Activated effector memory CD4-positive, alpha-beta T cell treated with anti-CD3 and anti-CD28 coated beads, Interleukin-2, amount 50 U/mL, for 16 hours (primary cell): ENCODE measurements at regions not wholly inside any gene's neighbourhood (a gene's known extent, or its start where the extent isn't known, plus 50 kb on each side); places are given as distances from the start of the nearest gene placed in this dataset.
"Not testable (repeated sequence)": the region's sequence is repeated elsewhere in the genome, so short reads cannot be mapped to it uniquely, and the experiment has no call there.

Source experiments
- DNase-seq: peaks from one replicate; pipeline ENCODE4 v3.0.0-alpha.2; 2020

DNA sequence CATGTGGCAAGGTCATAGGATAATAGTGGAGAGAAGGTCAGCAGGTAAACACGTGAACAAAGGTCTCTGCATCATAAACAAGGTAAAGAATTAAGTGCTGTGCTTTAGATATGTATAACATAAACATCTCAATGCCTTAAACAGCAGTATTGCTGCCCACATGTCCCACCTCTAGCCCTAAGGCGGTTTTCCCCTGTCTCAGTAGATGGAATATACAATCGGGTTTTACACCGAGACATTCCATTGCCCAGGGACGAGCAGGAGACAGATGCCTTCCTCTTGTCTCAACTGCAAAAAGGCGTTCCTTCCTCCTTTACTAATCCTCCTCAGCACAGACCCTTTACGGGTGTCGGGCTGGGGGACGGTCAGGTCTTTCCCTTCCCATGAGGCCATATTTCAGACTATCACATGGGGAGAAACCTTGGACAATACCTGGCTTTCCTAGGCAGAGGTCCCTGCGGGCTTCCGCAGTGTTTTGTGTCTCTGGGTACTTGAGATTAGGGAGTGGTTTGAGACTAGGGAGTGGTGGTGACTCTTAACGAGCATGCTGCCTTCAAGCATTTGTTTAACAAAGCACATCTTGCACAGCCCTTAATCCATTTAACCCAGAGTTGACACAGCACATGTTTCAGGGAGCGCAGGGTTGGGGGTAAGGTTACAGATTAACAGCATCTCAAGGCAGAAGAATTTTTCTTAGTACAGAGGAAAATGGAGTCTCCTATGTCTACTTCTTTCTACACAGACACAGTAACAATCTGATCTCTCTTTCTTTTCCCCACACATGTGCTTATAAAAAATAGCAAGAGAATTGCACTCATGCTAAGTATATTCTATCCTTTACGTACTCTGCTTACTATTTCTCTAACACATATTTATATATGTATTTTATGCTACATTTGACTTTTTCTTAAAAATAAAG is 347.7 kb upstream of the TMEFF2 start:
- not testable (repeated sequence) for DNase-seq

DNA sequence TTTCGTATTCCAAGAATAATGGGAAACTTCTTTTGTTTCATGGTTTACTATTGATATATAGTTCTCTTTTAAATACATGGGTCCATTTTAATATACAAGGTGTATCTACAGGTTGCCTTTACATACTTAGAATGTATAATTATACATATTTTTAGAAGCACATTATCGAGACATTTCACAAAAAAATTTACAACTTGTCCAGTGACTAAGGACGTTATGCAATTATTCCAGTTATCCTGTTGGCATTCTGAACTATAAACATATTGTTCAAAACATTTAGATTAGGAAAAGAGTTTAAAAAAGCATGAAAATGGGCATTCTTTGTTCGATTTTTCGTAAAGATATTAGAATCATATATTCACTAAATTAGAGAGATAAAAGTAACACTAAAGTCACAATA is 344.6 kb upstream of the TMEFF2 start:
- no peak for DNase-seq

DNA sequence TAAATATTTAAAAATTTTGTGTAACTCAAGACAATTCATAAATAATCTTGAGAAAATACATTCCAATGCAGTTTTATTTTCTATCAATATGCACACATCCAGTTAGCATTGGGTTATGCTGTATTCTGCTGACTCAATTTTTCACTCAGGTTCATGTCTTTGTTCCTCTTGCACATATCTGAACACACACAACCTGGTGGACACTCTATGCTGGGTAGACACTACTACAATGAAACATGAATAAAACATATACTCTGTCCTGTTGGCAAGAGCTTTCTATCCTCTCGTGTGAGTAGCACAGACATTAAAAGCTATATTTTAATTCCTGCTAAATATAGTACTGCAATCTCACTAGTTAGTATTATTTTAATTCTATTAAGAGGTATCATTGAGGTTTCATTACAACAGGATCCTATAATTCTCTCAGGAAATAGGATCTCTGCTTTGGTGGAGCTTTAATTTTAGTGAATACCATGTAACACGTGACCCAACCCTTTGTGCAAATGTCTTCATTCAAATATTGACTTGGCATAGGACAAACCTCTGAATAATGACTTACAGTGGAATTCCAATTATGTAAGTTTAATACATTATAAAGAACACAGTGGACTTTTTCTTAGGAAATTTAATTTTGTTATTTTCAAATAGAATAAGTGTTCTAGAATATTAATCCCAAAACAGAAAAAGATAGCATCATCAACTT is 342.3 kb upstream of the TMEFF2 start:
- DNase-seq, result no peak

DNA sequence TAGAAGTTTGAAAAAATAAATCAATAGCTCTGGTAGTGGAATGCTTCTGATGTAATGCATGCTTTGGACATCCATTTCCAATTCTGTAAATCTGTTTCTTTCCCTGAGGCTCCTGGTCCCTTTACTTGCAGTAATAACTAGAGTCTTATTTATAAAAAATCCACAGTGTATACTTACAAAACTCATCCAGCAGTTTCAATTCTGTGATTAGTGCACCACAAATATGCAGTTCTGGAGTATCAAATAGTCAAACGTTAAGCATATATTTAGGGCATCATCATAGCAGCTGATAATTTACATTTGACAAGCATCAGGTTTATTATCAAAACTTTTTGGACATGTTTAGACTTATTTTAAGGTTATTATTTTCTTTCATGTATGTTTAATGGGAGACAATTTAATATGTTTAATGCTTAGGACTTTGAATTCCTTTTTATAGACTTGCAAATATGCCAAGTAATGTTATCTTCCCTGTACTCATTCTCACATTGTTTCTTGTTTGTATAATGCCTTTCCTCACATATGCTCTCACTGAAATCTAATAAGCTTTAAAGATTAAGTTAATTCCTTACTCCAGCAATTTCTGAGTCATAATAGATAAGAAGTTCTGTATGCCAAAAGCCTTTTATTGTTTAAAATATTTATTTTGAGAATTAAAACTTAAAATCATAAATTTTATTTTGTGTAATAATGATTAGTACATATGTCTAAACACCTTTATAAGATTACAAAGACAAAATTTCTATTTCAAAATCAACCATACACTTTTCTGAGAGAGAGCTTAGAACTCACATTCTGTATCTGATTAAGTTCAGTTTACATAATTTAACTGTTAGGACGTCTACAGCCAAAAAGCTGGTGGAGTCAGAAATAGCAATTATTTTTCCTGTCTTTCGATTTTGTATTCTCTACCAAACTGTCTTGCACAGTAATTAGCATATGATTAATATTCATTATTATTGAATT is 341.5 kb upstream of the TMEFF2 start:
- no peak for DNase-seq

DNA sequence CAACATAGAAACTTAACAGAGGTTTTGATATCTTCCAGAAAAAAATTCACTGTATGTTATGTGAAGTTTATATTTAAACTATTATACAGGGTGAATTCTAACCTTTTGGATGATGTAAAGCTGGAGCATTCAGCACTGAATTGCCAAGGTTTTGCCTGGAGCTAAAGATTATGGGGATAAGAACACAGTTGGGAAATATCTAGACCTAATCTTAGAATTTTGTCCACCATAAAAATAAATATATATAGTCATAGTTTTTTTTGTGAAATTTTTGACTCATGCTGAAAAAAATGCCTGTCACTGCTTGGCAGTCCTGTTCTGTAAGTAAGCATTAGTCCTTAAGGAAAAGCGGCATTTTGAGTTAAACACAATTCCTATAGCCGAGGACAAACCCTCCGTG is 339.3 kb upstream of the TMEFF2 start:
- DNase-seq, result no peak

DNA sequence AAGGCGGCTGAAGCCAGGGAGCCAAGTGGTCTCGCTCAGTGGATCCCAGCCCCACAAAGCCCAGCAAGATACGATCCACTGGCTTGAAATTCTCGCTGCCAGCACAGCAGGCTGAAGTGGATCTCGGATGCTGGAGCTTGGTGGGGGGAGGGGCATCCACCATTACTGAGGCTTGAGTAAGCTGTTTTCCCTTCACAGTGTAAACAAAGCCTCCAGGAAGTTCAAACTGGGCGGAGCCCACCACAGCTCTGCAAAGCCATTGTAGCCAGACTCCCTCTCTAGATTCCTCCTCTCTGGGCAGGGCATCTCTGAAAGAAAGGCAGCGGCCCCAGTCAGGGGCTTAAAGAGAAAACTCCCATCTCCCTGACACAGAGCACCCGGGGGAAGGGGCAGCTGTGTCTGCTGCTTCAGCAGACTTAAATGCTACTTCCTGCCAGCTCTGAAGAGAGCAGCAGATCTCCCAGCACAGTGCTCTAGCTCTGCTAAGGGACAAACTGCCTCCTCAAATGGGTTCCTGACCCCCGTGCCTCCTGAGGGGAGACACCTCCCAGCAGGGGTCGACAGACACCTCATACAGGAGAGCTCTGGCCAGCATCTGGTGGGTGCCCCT is 330.0 kb upstream of the TMEFF2 start:
- DNase-seq, result not testable (repeated sequence)

DNA sequence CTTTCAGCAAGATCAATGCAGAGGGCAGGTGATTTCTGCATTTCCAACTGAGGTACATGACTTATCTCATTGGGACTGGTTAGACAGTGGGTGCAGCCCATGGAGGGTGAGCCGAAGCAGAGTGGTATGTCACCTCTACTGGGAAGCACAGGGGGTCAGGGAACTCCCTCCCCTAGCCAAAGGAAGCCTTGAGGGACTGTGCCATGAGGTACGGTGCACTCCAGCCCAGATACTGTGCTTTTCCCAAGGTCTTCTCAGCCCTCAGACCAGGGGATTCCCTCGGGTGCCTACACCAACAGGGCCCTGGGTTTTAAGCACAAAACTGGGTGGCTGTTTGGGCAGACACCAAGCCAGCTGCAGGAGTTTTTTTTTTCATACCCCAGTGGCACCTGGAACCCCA is 329.5 kb upstream of the TMEFF2 start:
- DNase-seq, result not testable (repeated sequence)

DNA sequence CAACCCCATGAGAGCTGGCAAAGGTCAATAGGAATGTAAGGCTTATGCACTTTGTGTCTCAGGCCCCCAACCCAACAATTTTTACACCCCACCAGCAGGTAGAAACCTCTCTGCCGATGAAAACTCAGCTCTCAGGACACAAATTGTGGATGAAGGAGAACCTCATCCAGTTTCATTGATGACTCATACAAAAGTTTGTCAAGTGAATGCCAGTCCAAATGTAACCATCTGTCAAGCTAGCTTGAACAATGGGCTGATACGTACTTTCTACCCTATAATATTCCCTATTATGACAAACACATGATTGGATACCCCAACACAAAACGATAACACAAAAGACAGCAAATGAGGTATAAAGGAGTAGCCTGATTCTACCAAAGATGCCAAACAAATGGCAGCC is 321.2 kb upstream of the TMEFF2 start:
- no peak for DNase-seq

DNA sequence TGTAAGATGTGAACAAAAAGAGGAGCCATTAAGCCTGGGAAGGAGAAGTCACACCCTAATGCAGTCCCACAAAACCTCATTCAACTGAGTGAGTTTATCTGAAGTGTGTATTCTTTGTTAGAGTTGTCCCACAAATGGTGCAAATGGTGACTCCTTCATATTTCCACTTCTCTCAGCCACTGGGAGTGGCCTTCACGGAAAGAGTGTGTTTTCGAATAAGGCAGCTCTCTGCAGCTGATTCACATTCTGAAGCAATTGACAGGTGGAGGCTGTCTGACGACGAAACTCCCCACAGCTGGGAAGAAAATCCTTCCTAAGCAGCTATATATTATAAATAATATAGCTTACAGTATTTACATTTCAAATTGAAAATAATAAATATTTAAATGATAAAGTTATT is 318.8 kb upstream of the TMEFF2 start:
- no peak for DNase-seq

DNA sequence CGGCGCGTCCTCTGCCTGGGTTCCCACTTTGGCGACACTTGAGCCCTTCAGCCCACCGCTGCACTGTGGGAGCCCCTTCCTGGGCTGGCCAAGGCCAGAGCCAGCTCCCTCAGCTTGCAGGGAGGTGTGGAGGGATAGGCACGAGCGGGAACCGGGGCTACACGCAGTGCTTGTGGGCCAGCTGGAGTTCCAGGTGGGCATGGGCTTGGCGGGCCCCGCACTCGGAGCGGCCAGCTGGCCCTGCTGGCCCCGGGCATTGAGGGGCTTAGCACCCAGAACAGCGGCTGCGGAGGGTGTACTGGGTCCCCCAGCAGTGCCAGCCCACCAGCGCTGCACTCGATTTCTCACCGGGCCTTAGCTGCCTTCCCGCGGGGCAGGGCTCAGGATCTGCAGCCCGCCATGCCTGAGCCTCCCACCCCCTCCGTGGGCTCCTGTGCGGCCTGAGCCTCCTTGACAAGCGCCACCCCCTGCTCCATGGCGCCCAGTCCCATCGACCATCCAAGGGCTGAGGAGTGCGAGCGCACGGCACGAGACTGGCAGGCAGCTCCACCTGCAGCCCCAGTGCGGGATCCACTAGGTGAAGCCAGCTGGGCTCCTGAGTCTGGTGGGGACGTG is 313.2 kb upstream of the TMEFF2 start:
- not testable (repeated sequence) for DNase-seq

DNA sequence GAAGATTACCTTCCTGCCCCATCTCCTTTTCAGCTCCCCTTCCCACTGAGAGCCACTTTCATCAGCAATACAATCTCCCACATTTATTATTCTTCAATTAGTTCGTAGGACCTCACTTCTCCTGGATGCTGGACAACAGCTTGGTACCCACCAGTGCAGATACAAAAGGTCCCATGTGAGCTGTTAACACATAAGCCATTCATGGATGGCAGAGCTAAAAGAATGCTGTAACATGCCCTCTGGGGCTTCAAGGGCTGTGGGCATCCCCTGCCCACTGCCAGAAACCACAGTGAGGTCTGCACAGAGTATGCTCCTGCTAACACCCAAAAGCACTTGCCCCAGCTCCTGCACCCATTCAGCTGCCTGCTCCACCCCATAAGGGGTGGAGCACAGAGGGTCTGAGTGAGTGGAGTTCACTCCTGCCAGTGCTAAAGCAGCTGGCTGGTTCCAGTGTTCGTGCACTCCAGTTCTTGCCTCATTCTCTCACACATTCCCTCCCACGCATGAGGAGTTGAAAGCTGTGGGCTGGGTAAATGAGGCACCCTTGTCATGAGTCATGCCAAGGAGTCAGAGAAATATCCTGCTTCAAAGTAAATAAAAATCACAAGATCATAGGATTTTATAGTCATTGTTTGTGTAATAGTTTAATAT is 305.9 kb upstream of the TMEFF2 start:
- no peak for DNase-seq

DNA sequence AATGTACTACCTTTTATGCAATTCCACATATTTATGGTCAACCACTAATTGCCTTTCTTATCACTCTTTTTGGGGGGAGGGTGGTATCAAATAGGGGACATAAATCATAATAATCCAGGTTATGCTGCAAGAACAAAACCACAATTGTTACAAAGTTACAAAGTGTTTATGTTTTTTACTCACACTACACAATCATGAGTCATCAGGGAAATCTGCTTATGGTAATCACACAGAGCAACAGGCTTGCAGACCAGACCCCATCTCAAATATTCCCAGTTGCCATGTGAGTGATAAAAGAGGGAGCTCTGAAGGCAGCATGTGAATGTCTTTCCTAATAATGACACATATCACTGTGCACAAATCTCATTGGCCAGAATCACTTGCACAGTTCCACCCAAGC is 304.7 kb upstream of the TMEFF2 start:
- no peak for DNase-seq

DNA sequence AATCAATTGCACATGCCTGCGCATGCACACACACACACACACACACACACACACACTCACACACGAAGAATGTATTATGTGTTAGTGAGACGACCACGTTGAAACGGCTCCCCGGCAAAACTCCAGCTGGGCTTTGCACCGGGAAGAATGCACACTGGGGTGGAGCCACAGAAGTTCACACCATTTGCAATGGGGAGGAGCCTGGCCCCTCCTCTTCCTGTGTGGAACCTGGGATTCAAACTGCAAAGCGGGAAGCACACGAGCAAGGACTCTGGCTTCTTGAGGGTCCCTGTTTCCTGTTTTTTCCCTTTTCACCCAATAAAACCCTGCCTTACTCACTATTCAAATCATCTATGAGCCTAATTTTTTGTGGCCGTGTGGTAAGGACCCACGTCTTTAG is 304.0 kb upstream of the TMEFF2 start:
- DNase-seq, result no peak

DNA sequence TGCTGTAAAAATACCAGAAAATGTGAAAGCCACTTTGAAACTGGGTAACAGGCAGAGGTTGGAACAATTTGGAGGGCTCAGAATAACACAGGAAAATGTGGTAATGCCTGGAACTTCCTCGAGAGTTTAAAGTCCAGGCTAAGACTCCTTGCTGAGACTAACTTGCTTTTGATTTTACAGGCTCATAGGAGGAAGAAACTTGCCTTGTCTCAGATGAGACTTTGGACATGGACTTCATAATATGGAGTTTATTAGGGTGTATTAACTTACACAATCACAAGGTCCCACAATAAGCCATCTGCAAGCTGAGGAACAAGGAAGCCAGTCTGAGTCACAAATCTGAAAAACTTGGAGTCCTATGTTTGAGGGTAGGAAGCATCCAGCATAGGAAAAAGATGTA is 293.4 kb upstream of the TMEFF2 start:
- DNase-seq, result not testable (repeated sequence)

DNA sequence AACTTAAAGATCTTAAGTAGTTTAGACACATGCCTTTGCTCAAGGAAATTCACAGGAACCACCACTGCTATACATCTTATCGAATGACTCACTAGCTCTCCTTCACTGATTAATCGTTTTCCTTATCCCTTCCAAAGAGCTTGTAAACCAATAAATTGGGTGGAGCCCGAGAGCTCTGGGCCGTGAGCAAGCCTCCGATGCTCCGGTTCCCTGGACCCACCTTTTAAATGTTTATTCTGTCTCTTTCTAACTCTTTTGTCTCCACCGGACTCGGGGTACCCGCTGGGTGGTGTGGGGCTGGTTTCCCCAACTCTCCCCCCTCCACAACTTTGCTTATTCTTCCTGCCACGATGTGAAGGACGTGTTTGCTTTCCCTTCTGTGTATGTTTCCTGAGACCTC is 292.9 kb upstream of the TMEFF2 start:
- no peak for DNase-seq

DNA sequence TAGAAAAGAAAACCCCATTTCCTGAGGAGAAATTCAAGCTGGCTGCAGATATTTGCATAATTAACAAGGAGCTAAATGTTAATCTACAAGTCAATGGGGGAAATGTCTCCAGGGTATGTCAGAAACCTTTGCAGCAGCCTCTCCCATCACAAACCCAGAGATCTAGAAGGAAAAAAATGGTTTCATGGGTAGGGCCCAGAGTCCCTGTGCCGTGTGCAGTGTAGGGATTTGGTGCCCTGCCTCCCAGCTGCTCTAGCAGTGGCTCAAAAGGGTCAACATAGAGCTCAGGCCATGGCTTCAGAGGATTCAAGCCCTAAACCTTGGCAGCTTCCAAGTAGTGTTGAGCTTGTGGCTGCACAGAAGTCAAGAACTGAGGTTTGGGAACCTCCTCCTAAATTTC is 290.2 kb upstream of the TMEFF2 start:
- no peak for DNase-seq

DNA sequence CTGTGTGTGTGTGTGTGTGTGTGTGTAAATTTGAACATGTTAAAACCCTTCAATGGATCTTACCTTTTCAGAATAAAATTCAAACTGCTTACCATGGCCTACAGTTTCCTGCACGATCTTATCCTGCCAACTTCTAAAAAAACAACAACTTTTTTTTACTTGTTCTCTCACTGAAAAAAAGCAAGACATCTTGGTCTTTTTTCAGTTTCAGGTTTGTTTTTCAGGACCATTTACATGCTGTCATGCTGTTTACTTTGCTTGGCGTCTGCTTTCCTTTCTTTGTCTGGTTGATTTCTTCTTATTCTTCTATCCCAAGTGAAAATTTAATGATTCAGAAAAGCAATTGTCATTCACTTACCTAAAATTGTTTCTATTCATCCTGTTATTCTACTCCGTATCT is 286.3 kb upstream of the TMEFF2 start:
- no peak for DNase-seq

DNA sequence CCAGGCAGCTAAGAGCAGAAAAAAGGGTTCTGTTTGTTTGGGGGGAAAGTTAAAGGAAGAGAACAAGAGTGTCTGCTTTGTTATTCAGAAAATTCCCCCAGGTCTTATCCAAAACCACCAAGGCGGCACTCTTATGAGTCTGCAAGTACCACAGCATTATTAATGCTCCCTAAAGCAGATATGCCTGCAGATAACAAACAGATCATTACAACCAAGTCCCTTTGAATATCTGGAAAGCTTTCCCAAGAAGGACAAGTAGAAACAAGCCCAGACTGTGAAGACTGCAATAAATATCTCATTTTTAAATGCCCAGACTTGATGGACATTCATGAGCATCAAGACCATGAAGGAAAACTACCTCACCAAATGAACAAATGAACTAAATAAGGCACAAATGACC is 278.6 kb upstream of the TMEFF2 start:
- DNase-seq, result no peak

DNA sequence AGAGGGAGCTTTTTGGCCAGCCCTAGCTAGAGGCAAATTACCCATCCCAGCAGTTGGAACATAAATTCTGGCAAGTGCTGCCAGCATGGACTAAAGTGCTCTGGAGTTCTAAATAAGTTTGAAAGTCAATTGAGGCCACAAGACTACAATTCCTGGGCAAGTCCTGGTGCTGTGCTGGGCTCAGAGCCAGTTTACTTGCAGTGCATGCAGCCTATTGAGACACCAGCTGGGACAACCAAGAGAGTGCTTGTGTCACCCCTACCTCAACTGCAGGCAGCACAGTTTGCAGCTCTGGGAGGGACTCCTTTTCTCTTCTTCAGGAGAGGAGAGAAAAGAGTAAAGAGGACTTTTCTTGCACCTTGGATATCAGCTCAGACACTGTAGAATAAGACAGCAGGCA is 277.2 kb upstream of the TMEFF2 start:
- no peak for DNase-seq

DNA sequence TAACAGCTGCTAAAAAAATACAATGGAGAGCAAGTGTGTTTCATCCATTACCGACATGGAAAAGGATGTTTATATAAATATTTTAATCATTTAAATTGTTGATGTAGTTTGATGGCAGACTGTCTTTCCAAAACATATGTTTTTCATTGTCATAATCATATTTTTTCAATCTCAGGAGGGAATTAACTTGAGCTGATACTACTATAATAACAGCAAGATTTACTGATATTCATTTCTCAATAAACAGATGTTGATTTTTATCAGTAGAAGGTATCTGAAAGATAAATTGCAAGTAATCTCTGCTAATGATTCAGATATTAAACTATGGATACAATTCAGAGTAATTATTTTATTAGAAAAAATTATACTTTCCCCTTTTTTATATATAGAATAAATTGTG is 274.9 kb upstream of the TMEFF2 start:
- DNase-seq, result no peak

DNA sequence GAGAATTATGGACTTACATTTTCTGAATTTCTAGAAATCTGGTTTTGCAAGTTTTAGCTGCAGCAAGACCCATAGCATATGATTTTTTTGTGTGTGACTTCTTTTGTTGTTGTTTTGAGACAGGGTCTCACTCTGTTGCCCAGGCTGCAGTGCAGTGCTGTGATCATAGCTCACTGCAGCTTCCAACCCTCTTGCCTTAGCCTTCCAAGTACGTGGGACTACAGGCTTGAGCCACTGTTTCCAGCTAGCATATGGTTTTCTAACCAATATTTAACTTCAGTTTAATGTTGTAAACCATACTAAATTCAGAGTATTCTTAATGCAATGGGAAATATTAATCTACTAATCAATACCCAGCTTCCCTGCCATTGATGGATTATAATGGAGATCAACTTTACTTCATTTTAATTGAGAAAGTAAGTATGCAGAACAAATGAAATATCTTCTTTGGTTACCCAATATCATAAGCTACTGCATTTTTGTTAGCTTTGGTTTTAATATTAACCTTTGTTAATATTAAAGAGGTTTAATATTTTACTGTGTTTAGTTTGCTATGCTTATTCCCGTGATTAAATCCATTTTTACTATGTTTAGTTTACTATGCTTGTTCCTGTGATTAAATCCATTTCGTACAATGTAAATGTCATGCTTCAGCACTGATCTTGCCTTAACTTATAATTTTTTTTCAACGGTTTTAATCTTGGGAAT is 273.4 kb upstream of the TMEFF2 start:
- DNase-seq, result no peak
